ENCODE measurements at regions not wholly inside any gene's neighbourhood (a gene's known extent, or its start where the extent isn't known, plus 50 kb on each side); places are given as distances from the start of the nearest gene placed in this dataset.

DNA sequence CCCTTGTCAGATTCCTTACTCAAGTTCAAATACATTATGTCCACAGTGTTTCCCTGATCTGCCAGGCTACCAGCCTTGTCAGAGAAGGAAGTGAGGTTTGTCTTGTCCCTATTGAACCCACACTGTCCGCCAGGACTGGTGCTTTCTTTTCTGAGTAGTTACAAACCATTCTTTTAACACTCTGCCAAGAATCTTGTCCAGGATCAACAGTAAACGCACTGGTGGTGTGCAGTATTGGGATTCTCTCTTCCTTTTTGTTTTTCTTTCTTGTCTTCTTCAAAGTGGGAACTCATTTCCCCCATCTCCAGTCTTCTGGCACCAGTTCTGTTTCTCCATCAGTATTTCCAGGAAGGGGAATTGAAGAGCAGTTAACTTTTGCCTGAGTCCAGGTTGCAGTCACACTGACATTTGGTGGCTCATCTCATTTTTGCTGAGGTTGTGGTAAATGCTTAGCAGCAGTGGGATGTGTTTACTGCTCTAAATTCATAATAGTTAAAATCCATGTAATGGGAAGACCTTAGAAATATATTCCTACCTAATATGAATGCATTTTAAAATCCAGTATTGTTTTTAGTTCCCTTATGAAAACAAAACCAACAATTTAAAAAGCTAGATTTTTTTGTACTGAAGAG lies 295.3 kb downstream of the PRL start:
- no peak for TF ChIP-seq CTCF (conservative IDR thresholded peaks at IDR 0.05; ENCODE audit: low read length)
- no peak for TF ChIP-seq EZH2phosphoT487 (IDR thresholded peaks at IDR 0.05; ENCODE audit: borderline replicate concordance, low read depth, low read length)
